IMR-90 (cell line): ENCODE measurements at regions not wholly inside any gene's neighbourhood (a gene's known extent, or its start where the extent isn't known, plus 50 kb on each side); places are given as distances from the start of the nearest gene placed in this dataset.

Experiments used
- MAFK ChIP-seq: IDR thresholded peaks from 2 replicates; pipeline ENCODE4 v1.6.1; 2012; ENCODE audit warnings: low read depth, low read length, improper control_type of control experiment
- RAD21 ChIP-seq: IDR thresholded peaks from 2 replicates; pipeline ENCODE4 v1.6.1; 2012; ENCODE audit warnings: low read length, improper control_type of control experiment

DNA sequence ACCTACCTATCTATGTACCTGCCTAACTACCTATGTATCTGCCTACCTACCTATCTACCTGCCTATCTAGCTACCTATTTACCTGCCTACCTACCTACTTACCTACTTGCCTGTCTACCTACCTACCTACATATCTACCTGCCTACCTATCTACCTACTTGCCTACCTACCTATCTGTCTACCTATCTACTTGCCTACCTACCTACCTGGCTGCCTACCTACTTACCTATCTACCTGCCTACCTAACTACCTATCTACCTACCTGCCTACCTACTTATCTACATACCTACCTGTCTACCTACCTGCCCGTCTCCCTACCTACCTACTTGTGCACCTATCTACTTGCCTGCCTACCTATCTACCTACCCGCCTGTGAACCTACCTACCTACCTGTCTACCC lies 68.7 kb upstream of the NPTX2 start:
- TF ChIP-seq RAD21, result no peak
- no peak for TF ChIP-seq MAFK
